Prostate gland (tissue), 2 donors: ENCODE measurements at regions not wholly inside any gene's neighbourhood (a gene's known extent, or its start where the extent isn't known, plus 50 kb on each side); places are given as distances from the start of the nearest gene placed in this dataset.

Experiments
- CTCF ChIP-seq, 4 experiments: fragments of 200-600 bp in 2 of 4; fragments of 450-650 bp in 2 of 4; sonication (generic) in 2 of 4; IDR thresholded peaks; 1 replicate in 3 of 4; 2 replicates in 1 of 4; pipeline ENCODE4 v1.5.1; 2016 to 2019; ENCODE audit warnings: antibody characterized with exemption in 4 of 4, mild to moderate bottlenecking in 2 of 4, moderate library complexity in 2 of 4
- POLR2AphosphoS5 ChIP-seq: sonication (generic); formaldehyde crosslinking; IDR thresholded peaks from one replicate; pipeline ENCODE4 v1.6.1; 2017; ENCODE audit warnings: antibody characterized with exemption

GRCh38 chr13:29903996-29904395, 53.6 kb upstream of the UBL3 start:
- TF ChIP-seq POLR2AphosphoS5 (no peak), CTCF (IDR thresholded peaks at IDR 0.05) (no peak)
